Stimulated activated CD4-positive, alpha-beta T cell treated with anti-CD3 and anti-CD28 coated beads, Interleukin-1b, Interleukin-23, amount 100 ng/mL, for 24 hours (primary cell): ENCODE measurements at regions not wholly inside any gene's neighbourhood (a gene's known extent, or its start where the extent isn't known, plus 50 kb on each side); places are given as distances from the start of the nearest gene placed in this dataset.
"Not testable (repeated sequence)": the region's sequence is repeated elsewhere in the genome, so short reads cannot be mapped to it uniquely, and the experiment has no call there.

Source experiments
- DNase-seq, 4 experiments: peaks; one replicate each; pipeline ENCODE4 v3.0.0-alpha.2; 2020; ENCODE audit warnings: low read depth in 4 of 4, low spot score in 1 of 4

- no peak for DNase-seq
Observed at GRCh38 chr6:40887079-40887791, 151.8 kb downstream of the UNC5CL start.

- no peak for DNase-seq
Observed at GRCh38 chr6:40885139-40885774, 153.8 kb downstream of the UNC5CL start.

- DNase-seq, result no peak
Observed at GRCh38 chr6:40882323-40882997, 156.6 kb downstream of the UNC5CL start.

- DNase-seq, result no peak
Observed at GRCh38 chr6:40881501-40881900, 157.5 kb downstream of the UNC5CL start.

- no peak for DNase-seq
Observed at GRCh38 chr6:40880906-40881305, 158.1 kb downstream of the UNC5CL start.

- DNase-seq, result no peak
Observed at GRCh38 chr6:40879169-40879568, 159.9 kb downstream of the UNC5CL start.

GRCh38 chr6:40877362-40877761, 161.7 kb downstream of the UNC5CL start:
- DNase-seq, result peak in 3 of 4 experiments; percentile 4 to 37 (median 9)

GRCh38 chr6:40876336-40876735, 162.7 kb downstream of the UNC5CL start:
- no peak for DNase-seq

GRCh38 chr6:40874495-40874894, 164.5 kb downstream of the UNC5CL start:
- no peak for DNase-seq

GRCh38 chr6:40871424-40871823, 167.6 kb downstream of the UNC5CL start:
- no peak for DNase-seq

- DNase-seq, result not testable (repeated sequence)
Observed at GRCh38 chr6:40868089-40868865, 170.7 kb downstream of the UNC5CL start.

GRCh38 chr6:40867527-40867926, 171.5 kb downstream of the UNC5CL start:
- not testable (repeated sequence) for DNase-seq

- not testable (repeated sequence) for DNase-seq
Observed at GRCh38 chr6:40865259-40865658, 173.8 kb downstream of the UNC5CL start.

GRCh38 chr6:40860443-40860842, 178.6 kb downstream of the UNC5CL start:
- DNase-seq, result no peak

GRCh38 chr6:40856271-40856670, 182.8 kb downstream of the UNC5CL start:
- no peak for DNase-seq

GRCh38 chr6:40855168-40855880, 183.7 kb downstream of the UNC5CL start:
- no peak for DNase-seq

GRCh38 chr6:40854592-40854991, 184.4 kb downstream of the UNC5CL start:
- no peak for DNase-seq

GRCh38 chr6:40852779-40853373, 186.1 kb downstream of the UNC5CL start:
- DNase-seq, result no peak

- no peak for DNase-seq
Observed at GRCh38 chr6:40849546-40849945, 189.5 kb downstream of the UNC5CL start.

GRCh38 chr6:40848868-40849514, 190.0 kb downstream of the UNC5CL start:
- no peak for DNase-seq
